HepG2 (cell line): ENCODE measurements at regions not wholly inside any gene's neighbourhood (a gene's known extent, or its start where the extent isn't known, plus 50 kb on each side); places are given as distances from the start of the nearest gene placed in this dataset.

Experiments
- ATAC-seq: fragments of 200-7000 bp; cut with Tn5 transposase; 3 replicates; pipeline ENCODE4 v1.9.1; 2020; ENCODE audit warnings: mild to moderate bottlenecking, moderate library complexity
- BruUV-seq: library from RNA; stranded (reverse); fragments of 400-500 nt; replicated peaks from 2 replicates; lab custom pipeline; 2021; lab: Mats Ljungman, UMichigan
- CTCF ChIA-PET: fragments of 300-600 bp; formaldehyde crosslinking; extraction: SDS; loops from one replicate; lab custom pipeline; 2021; ENCODE audit warnings: low total read pairs, inconsistent platforms, low intra/inter-chr PET ratio; lab: Yijun Ruan, JAX
- POLR2A ChIA-PET: fragments of 350-600 bp; sonication (Branson Sonifier 250); formaldehyde crosslinking; loops from one replicate; lab custom pipeline; 2020; ENCODE audit warnings: antibody characterized with exemption, inconsistent platforms; lab: Yijun Ruan, JAX
- DNase-seq: peaks from one replicate; pipeline ENCODE4 v3.0.0-alpha.2; 2015; ENCODE audit warnings: low spot score
- FAIRE-seq: peaks from 3 replicates; lab custom pipeline; 2011; peaks lifted over from hg19 to GRCh38; lab: Jason Lieb, UNC
- H2AFZ ChIP-seq: one replicate; pipeline ENCODE4 v1.6.1; 2011; ENCODE audit warnings: low read length, inconsistent platforms
- H3K27ac ChIP-seq: fragments of 300-600 bp; 3 replicates; pipeline ENCODE4 v1.8.0; 2011; ENCODE audit warnings: mixed run types, mild to moderate bottlenecking, mixed read lengths, low read length, inconsistent platforms; ENCODE audit not compliant: insufficient read depth; ENCODE audit errors: extremely low read length
- H3K27me3 ChIP-seq, 2 experiments: fragments of 200-600 bp in 1 of 2; 2 replicates in 1 of 2; 3 replicates in 1 of 2; pipeline versions ENCODE4 v1.6.0 to v1.8.0; 2011; ENCODE audit warnings: low read length in 2 of 2, mild to moderate bottlenecking in 2 of 2, moderate library complexity in 2 of 2, inconsistent platforms in 1 of 2; ENCODE audit not compliant: insufficient read depth in 2 of 2, control insufficient read depth in 1 of 2
- H3K36me3 ChIP-seq, 2 experiments: fragments of 200-600 bp in 1 of 2; replicated peaks in 1 of 2; 2 replicates in 1 of 2; 3 replicates in 1 of 2; pipeline versions ENCODE4 v1.5.1 to v1.8.0; 2011; ENCODE audit warnings: low read length in 2 of 2, inconsistent platforms in 1 of 2; ENCODE audit not compliant: insufficient read depth in 2 of 2, control insufficient read depth in 1 of 2
- H3K4me1 ChIP-seq: 2 replicates; pipeline ENCODE4 v1.5.1; 2012; ENCODE audit warnings: low read length, inconsistent platforms; ENCODE audit not compliant: insufficient read depth
- H3K4me2 ChIP-seq: 2 replicates; pipeline ENCODE4 v1.6.0; 2011; ENCODE audit warnings: low read depth, low read length, inconsistent platforms
- H3K4me3 ChIP-seq, 3 experiments: fragments of 200-600 bp in 1 of 3; sonication (generic), shearing (Covaris generic) in 1 of 3; replicated peaks in 1 of 3; 2 replicates each; pipeline ENCODE4 v1.5.1; 2011 to 2016; ENCODE audit warnings: low read length in 3 of 3, inconsistent platforms in 2 of 3, low read depth in 2 of 3, mild to moderate bottlenecking in 2 of 3, control low read depth in 1 of 3, mixed read lengths in 1 of 3; ENCODE audit not compliant: insufficient read depth in 1 of 3
- H3K79me2 ChIP-seq: one replicate; pipeline ENCODE4 v1.6.1; 2011; ENCODE audit warnings: low read length, inconsistent platforms; ENCODE audit not compliant: insufficient read depth
- H3K9ac ChIP-seq: 2 replicates; pipeline ENCODE4 v1.6.0; 2011; ENCODE audit warnings: mild to moderate bottlenecking, low read depth, low read length, inconsistent platforms; ENCODE audit not compliant: insufficient read depth
- H3K9me3 ChIP-seq: 2 replicates; pipeline ENCODE4 v1.5.1; 2012; ENCODE audit warnings: mild to moderate bottlenecking, low read length
- H4K20me1 ChIP-seq: 2 replicates; pipeline ENCODE4 v1.6.0; 2011; ENCODE audit warnings: inconsistent platforms, mild to moderate bottlenecking, low read length, moderate library complexity; ENCODE audit not compliant: insufficient read depth
- BCL6 ChIP-seq: IDR thresholded peaks from 2 replicates; pipeline ENCODE4 v1.6.1; 2016; ENCODE audit warnings: missing genetic modification reagents, missing compliant biosample characterization
- MAFG ChIP-seq: sonication (generic); formaldehyde crosslinking; IDR thresholded peaks from 2 replicates; pipeline ENCODE4 v1.5.1; 2020; ENCODE audit warnings: mild to moderate bottlenecking, missing genetic modification reagents
- ZNF567 ChIP-seq: sonication (generic); formaldehyde crosslinking; IDR thresholded peaks from 2 replicates; pipeline ENCODE4 v1.8.1; 2023; ENCODE audit warnings: mild to moderate bottlenecking, missing genetic modification reagents, borderline replicate concordance
- ZNF800 ChIP-seq: sonication (generic); formaldehyde crosslinking; IDR thresholded peaks from 2 replicates; pipeline ENCODE4 v1.4.0; 2020; ENCODE audit warnings: missing genetic modification reagents
- ZSCAN29 ChIP-seq: sonication (generic); formaldehyde crosslinking; conservative IDR thresholded peaks from 2 replicates; pipeline ENCODE4 v1.4.0; 2020; ENCODE audit warnings: mild to moderate bottlenecking, missing genetic modification reagents
- WGBS: methylation state at CpG from one replicate; pipeline ENCODE4 v1.1.6; 2017; ENCODE audit warnings: low lambda C conversion rate; 5-methylcytosine and 5-hydroxymethylcytosine counted together
- in situ Hi-C: cut with HindIII; loops from 2 replicates; pipeline ENCODE4 v1.10.0; 2017; ENCODE audit warnings: low pct_unique_long_range_greater_than_20kb; ENCODE audit not compliant: extremely low pct_ligation_motif_present
- intact Hi-C: fragments of 100-400 bp; cut with micrococcal nuclease; formaldehyde crosslinking; loops from one replicate; pipeline ENCODE4 v1.10.0; 2022; ENCODE audit not compliant: unreplicated experiment

GRCh38 chr3:30500666-30501399 lies 105.6 kb upstream of the TGFBR2 start:
- TF ChIP-seq MAFG (CRISPR knock-in tag): no peak
- TF ChIP-seq ZNF567 (CRISPR knock-in tag): no peak
- Histone ChIP-seq H3K27ac (no peak overlapping the region), H3K79me2 (no peaks in the 10 kb centered on the region), H3K9me3 (no peaks in the 10 kb centered on the region), H3K36me3 (no peaks in the 10 kb centered on the region), H4K20me1 (no peaks in the 10 kb centered on the region), H3K27me3 (no peaks in the 10 kb centered on the region), H3K4me2 (no peak overlapping the region), H3K9ac (no peak overlapping the region), H2AFZ (no peak overlapping the region), H3K4me3 (no peak overlapping the region), H3K4me1 (peaks cover 56% of the 10 kb centered on the region)
- ATAC-seq: no peak
- in situ Hi-C loops (no loop called here), intact Hi-C loops (no loop called here)
- ChIA-PET POLR2A (no interaction called here), CTCF (no interaction called here)
- no TSS peak for BruUV-seq
- 91% methylated on average over 7 of the region's 7 CpGs for WGBS
- no peak for DNase-seq
- no peak for FAIRE-seq

- POLR2A ChIA-PET: no interaction called here
- no peak overlapping the region for H2AFZ ChIP-seq
- ATAC-seq (no peak), FAIRE-seq (no peak), DNase-seq (no peak)
- no peaks in the 10 kb centered on the region for H3K79me2 ChIP-seq
- BruUV-seq: no TSS peak
- H4K20me1 ChIP-seq: no peaks in the 10 kb centered on the region
- no peaks in the 10 kb centered on the region for H3K36me3 ChIP-seq
- in situ Hi-C loops: no loop called here
- no peak overlapping the region for H3K27ac ChIP-seq
- H3K9ac ChIP-seq: no peak overlapping the region
- TF ChIP-seq BCL6 (CRISPR knock-in tag) (peak; percentile 15; the same call in 1 of the 2 replicates), ZSCAN29 (CRISPR knock-in tag) (no peak), ZNF800 (CRISPR knock-in tag) (no peak)
- peaks cover 49% of the 10 kb centered on the region for H3K4me1 ChIP-seq
- H3K4me2 ChIP-seq: no peak overlapping the region
- no peaks in the 10 kb centered on the region for H3K27me3 ChIP-seq
- intact Hi-C loops: no loop called here
- H3K4me3 ChIP-seq: no peak overlapping the region
- H3K9me3 ChIP-seq: no peaks in the 10 kb centered on the region
- CTCF ChIA-PET: no interaction called here
Measured at GRCh38 chr3:30501526-30501925, 104.9 kb upstream of the TGFBR2 start.
